ENCODE measurements at regions not wholly inside any gene's neighbourhood (a gene's known extent, or its start where the extent isn't known, plus 50 kb on each side); places are given as distances from the start of the nearest gene placed in this dataset.

DNA sequence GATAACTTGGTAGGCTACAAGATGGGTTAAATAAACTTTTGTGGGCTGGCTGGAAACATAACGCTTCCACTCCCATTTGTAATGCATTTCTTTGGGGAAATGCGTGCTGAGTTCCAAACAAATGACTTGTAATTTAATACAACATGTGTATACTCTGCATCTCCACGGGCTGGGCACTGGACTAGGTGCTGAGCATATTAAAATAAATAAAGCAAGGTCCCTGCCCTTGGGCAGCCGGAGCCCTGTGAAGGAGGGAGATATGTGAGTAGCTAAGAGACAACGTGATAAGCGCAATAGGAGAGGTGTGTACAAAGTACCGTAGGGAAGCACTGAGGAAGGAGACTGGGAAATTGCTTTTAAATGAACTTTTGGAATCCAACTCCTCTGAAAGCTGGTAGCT is 147.2 kb upstream of the RBPJ start:
- Histone ChIP-seq H3K4me2 (ENCODE audit: low read length) (peak overlapping the region; percentile 1), H3K9me3 (replicated peaks; ENCODE audit: low read length) (no peaks in the 10 kb centered on the region), H3K4me3 (ENCODE audit: low read length) (no peak overlapping the region), H3K4me1 (ENCODE audit: control insufficient read depth, insufficient read depth, low read length) (peaks cover 44% of the 10 kb centered on the region), H3K27me3 (ENCODE audit: control insufficient read depth, insufficient read depth, low read length) (no peaks in the 10 kb centered on the region), H3K9ac (ENCODE audit: low read depth, low read length) (no peak overlapping the region), H3K36me3 (ENCODE audit: insufficient read depth, low read length) (no peaks in the 10 kb centered on the region)

DNA sequence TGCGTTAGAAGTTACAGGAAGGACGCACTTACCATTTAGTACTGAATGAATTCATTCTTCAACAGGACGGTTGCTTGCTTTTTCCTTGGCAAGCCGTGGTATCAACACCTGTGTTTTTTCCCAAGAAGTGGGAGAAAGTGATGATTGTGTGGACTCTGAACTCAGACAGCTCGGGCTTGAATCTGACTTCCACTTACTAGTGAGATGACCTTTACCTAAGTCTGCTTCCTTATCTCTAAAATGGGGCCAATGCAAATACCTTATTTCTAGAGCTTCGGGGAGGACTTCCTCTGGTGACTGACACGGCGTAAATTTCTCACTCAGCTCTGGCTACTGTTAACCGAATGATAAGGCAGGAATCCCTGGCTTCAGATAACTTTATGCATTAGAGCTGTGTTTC is 146.8 kb upstream of the RBPJ start:
- H3K4me3 ChIP-seq (ENCODE audit: low read length): no peak overlapping the region
- peaks cover 44% of the 10 kb centered on the region for H3K4me1 ChIP-seq (ENCODE audit: control insufficient read depth, insufficient read depth, low read length)
- no peaks in the 10 kb centered on the region for H3K9me3 ChIP-seq (replicated peaks; ENCODE audit: low read length)
- no peak overlapping the region for H3K9ac ChIP-seq (ENCODE audit: low read depth, low read length)
- no peaks in the 10 kb centered on the region for H3K36me3 ChIP-seq (ENCODE audit: insufficient read depth, low read length)
- no peaks in the 10 kb centered on the region for H3K27me3 ChIP-seq (ENCODE audit: control insufficient read depth, insufficient read depth, low read length)
- peak overlapping the region; percentile 1 for H3K4me2 ChIP-seq (ENCODE audit: low read length)

DNA sequence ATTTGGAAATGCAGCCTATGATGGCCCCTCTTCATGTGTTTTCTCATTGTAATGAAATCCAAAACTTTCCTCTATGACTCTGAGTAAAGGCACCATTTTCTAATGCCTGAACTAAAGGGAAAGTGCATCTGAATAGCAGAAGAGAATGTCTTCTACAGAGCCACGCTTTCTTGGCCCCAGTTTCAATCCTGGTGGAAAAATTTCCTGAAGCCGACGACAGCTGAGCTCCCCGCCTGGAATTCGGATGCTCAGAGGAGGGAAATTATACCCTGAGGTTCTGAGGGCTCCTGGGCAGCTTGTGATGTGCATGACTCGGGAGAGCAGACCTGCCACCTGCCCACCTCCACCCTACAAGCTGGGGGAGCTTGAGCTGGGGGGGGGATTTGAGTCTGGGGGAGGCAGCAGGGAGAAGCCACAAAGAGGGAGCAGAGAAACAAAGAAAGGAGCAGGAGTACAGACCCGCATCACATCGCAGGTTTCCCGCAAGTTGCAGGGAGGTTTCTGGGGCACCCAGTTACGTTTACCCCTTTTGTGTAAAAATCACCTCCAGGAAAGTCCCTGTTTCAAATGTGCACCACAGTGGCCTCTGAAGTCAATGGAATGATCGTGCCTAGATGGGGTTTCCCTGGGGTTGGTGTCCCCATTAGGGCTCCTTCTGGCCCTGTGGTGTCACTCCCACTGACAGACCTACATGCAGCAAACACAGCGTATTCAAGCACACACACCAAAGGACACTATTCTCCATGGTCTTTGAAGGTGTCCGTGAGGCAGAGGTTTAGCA is 145.6 kb upstream of the RBPJ start:
- Histone ChIP-seq H3K9me3 (replicated peaks; ENCODE audit: low read length) (no peaks in the 10 kb centered on the region), H3K4me1 (ENCODE audit: control insufficient read depth, insufficient read depth, low read length) (peaks cover 44% of the 10 kb centered on the region), H3K4me3 (ENCODE audit: low read length) (no peak overlapping the region), H3K9ac (ENCODE audit: low read depth, low read length) (no peak overlapping the region), H3K27me3 (ENCODE audit: control insufficient read depth, insufficient read depth, low read length) (no peaks in the 10 kb centered on the region), H3K36me3 (ENCODE audit: insufficient read depth, low read length) (no peaks in the 10 kb centered on the region), H3K4me2 (ENCODE audit: low read length) (no peak overlapping the region)

DNA sequence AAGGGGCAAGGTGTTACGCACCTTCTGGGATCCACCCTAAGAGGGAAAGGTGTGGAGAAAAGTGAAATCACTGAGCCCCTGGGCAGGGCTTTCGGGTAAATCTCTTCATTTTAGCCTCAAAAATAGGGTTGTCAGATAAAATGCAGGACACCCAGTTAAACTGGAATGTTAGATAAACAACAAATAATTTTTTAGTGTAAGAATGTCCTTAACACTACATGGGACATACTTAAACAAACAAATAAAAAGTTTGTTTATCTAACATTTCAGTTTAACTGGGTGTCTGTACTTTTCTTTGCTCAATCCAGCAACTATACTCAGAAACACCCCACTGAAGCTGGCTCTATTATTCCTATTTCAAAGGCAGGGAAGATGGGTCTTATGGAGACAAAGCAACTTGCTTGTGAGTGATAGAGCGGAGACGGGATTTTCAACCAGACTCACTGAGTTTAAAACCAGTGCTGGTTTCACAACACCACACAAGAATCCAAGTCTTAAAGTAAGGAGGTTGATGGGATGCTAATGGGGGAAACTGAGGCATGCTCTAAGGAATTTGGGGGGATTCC is 144.8 kb upstream of the RBPJ start:
- H3K36me3 ChIP-seq (ENCODE audit: insufficient read depth, low read length): no peaks in the 10 kb centered on the region
- peaks cover 44% of the 10 kb centered on the region for H3K4me1 ChIP-seq (ENCODE audit: control insufficient read depth, insufficient read depth, low read length)
- no peak overlapping the region for H3K4me2 ChIP-seq (ENCODE audit: low read length)
- no peaks in the 10 kb centered on the region for H3K9me3 ChIP-seq (replicated peaks; ENCODE audit: low read length)
- no peaks in the 10 kb centered on the region for H3K27me3 ChIP-seq (ENCODE audit: control insufficient read depth, insufficient read depth, low read length)
- H3K4me3 ChIP-seq (ENCODE audit: low read length): no peak overlapping the region
- H3K9ac ChIP-seq (ENCODE audit: low read depth, low read length): peak overlapping the region; percentile 16

DNA sequence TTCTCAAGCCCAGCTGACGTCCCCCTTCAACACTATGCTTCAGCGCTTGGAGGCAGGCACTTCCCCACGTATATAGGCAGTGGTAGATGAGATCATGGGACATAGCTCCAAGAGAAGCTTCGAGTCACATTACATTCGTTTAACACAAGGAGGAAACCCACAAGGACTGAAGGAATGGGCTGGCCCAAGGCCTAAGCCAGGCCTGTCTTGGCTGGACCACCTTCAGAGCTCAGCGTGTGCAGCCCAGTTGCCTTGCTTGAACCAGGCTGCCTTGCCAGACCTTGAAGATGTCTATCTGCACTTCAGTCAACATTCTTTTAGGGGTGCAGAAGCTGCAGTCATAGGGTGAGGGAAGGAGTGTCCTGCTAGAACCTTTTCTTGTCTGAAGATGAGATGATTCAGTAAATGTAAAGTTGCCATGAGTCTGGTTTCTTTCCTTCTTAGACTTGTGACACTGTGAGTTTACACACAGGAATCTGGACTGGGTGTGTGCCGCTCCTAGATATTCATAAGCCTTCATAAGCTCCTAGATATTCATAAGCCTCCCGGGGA is 144.1 kb upstream of the RBPJ start:
- Histone ChIP-seq H3K9me3 (replicated peaks; ENCODE audit: low read length) (no peaks in the 10 kb centered on the region), H3K27me3 (ENCODE audit: control insufficient read depth, insufficient read depth, low read length) (no peaks in the 10 kb centered on the region), H3K9ac (ENCODE audit: low read depth, low read length) (peak overlapping the region; percentile 16), H3K4me3 (ENCODE audit: low read length) (no peak overlapping the region), H3K4me1 (ENCODE audit: control insufficient read depth, insufficient read depth, low read length) (peaks cover 44% of the 10 kb centered on the region), H3K36me3 (ENCODE audit: insufficient read depth, low read length) (no peaks in the 10 kb centered on the region), H3K4me2 (ENCODE audit: low read length) (peak overlapping the region; percentile 22)

DNA sequence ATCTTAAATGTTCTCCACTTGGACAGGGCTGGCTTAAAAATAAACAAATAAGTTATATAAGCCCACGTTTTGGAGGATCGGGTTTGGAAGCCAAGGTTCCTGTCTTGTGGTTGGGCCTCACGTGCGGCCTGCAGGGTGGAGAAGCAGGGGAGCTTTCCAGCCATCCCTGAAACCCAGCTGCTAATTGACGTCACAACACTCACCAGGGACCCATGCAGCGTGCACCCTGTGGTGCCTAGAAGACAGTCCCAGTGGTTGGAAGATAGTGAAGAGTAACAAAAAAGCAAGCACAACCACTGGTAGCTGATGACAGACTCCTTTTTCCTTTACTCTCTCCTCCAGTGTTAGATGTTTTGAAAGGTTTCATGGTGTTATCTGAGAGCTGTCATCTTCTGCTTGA is 142.0 kb upstream of the RBPJ start:
- H3K4me2 ChIP-seq (ENCODE audit: low read length): no peak overlapping the region
- no peaks in the 10 kb centered on the region for H3K36me3 ChIP-seq (ENCODE audit: insufficient read depth, low read length)
- H3K4me1 ChIP-seq (ENCODE audit: control insufficient read depth, insufficient read depth, low read length): peaks cover 34% of the 10 kb centered on the region
- no peaks in the 10 kb centered on the region for H3K9me3 ChIP-seq (replicated peaks; ENCODE audit: low read length)
- no peak overlapping the region for H3K4me3 ChIP-seq (ENCODE audit: low read length)
- no peaks in the 10 kb centered on the region for H3K27me3 ChIP-seq (ENCODE audit: control insufficient read depth, insufficient read depth, low read length)
- no peak overlapping the region for H3K9ac ChIP-seq (ENCODE audit: low read depth, low read length)

DNA sequence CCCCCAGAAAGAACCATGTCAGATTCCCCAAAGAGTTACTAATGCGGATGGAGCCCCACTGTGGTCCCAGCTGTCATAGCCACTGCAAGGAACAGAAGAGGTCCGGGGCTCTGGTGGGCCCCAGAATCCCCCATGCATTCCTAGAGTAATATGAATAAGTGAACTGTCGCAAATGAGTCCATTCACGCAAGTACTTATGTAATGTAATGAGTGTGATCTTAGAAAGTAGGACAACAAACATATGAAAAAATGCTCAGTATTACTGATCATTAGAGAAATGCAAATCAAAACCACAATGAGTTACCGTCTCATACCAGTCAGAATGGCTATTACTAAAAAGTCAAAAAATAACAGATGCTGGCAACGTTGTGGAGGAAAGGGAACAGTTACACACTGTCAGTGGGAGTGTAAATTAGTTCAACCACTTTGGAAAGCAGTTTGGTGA is 141.5 kb upstream of the RBPJ start:
- Histone ChIP-seq H3K36me3 (ENCODE audit: insufficient read depth, low read length) (no peaks in the 10 kb centered on the region), H3K9me3 (replicated peaks; ENCODE audit: low read length) (no peaks in the 10 kb centered on the region), H3K4me3 (ENCODE audit: low read length) (no peak overlapping the region), H3K9ac (ENCODE audit: low read depth, low read length) (no peak overlapping the region), H3K27me3 (ENCODE audit: control insufficient read depth, insufficient read depth, low read length) (no peaks in the 10 kb centered on the region), H3K4me2 (ENCODE audit: low read length) (no peak overlapping the region), H3K4me1 (ENCODE audit: control insufficient read depth, insufficient read depth, low read length) (peaks cover 31% of the 10 kb centered on the region)

DNA sequence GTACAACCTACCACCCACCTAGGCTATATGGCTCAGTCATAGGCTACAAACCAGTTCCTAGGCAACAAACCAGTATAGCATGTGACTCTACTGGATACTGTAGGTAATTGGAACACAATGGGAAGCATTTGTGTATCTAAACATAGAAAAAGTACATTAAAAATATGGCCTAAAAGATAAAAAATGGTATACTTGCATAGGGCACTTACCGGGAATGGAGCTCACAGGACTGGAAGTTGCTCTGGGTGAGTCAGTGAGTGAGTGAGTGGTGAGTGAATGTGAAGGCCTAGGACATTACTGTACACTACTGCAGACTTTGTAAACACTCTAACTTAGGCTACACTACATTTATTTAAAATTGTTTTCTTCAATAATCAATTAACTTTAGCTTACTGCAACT is 139.2 kb upstream of the RBPJ start:
- Histone ChIP-seq H3K36me3 (ENCODE audit: insufficient read depth, low read length) (no peaks in the 10 kb centered on the region), H3K4me1 (ENCODE audit: control insufficient read depth, insufficient read depth, low read length) (peaks cover 27% of the 10 kb centered on the region), H3K4me3 (ENCODE audit: low read length) (no peak overlapping the region), H3K4me2 (ENCODE audit: low read length) (no peak overlapping the region), H3K9ac (ENCODE audit: low read depth, low read length) (no peak overlapping the region), H3K27me3 (ENCODE audit: control insufficient read depth, insufficient read depth, low read length) (no peaks in the 10 kb centered on the region), H3K9me3 (replicated peaks; ENCODE audit: low read length) (no peaks in the 10 kb centered on the region)

DNA sequence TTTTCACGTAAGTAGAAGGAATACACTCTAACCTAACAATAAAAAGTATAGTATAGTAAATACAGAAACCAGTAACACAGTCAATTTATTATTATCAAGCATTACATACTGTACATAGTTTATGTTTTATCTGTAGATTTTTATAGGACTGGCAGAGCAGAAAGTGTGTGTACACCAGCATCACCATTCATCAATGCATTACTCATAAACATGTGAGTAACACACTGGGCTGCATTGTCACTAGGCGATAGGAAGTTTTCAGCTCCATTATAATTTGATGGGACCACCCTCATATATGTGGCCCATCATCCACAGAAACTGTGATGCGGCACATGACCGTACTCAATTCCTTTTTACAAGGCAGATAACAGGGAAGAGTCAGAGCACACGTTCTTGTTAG is 137.8 kb upstream of the RBPJ start:
- Histone ChIP-seq H3K36me3 (ENCODE audit: insufficient read depth, low read length) (no peaks in the 10 kb centered on the region), H3K4me3 (ENCODE audit: low read length) (no peak overlapping the region), H3K4me1 (ENCODE audit: control insufficient read depth, insufficient read depth, low read length) (peaks cover 20% of the 10 kb centered on the region), H3K9ac (ENCODE audit: low read depth, low read length) (no peak overlapping the region), H3K9me3 (replicated peaks; ENCODE audit: low read length) (no peaks in the 10 kb centered on the region), H3K27me3 (ENCODE audit: control insufficient read depth, insufficient read depth, low read length) (no peaks in the 10 kb centered on the region), H3K4me2 (ENCODE audit: low read length) (no peak overlapping the region)

DNA sequence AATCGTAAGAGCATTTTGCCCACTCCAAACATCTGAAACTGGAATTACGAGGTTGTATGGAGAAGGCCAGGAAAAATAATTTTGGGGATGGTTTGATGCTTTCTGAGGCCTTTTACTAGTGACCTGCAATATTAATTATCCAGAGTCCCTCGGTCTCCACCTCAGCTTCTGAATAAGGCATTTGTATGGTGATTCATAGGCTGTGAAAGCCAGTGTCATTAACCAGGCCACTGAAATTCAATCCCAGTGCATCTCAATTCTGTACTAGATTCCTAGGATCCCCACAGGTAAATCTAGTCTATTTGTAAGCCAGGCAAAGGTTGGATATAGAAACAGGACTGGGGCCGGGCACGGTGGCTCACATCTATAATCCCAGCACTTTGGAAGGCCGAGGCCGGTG is 135.4 kb upstream of the RBPJ start:
- no peaks in the 10 kb centered on the region for H3K9me3 ChIP-seq (replicated peaks; ENCODE audit: low read length)
- H3K9ac ChIP-seq (ENCODE audit: low read depth, low read length): no peak overlapping the region
- peaks cover 20% of the 10 kb centered on the region for H3K4me1 ChIP-seq (ENCODE audit: control insufficient read depth, insufficient read depth, low read length)
- no peak overlapping the region for H3K4me2 ChIP-seq (ENCODE audit: low read length)
- H3K36me3 ChIP-seq (ENCODE audit: insufficient read depth, low read length): no peaks in the 10 kb centered on the region
- H3K27me3 ChIP-seq (ENCODE audit: control insufficient read depth, insufficient read depth, low read length): no peaks in the 10 kb centered on the region
- no peak overlapping the region for H3K4me3 ChIP-seq (ENCODE audit: low read length)

DNA sequence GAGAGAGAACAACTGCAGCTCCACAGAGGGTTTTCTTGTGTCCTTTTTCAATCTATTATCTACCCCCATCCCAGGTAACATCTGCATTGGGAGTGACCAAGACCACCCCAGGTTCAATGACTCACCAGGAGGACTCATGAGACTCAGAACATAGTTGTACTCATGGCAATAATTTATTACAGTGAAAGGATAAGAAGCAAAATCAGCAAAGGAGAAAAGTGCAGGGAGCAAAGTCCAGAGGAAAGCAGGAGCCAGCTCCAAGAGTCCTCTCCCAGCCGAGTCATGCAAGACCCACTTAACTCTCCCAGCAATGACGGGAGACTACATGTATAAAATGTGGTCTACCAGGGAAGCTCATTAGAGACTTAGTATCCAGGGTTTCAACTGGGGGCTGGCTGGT is 129.5 kb upstream of the RBPJ start:
- Histone ChIP-seq H3K9me3 (replicated peaks; ENCODE audit: low read length) (no peaks in the 10 kb centered on the region), H3K4me2 (ENCODE audit: low read length) (no peak overlapping the region), H3K27me3 (ENCODE audit: control insufficient read depth, insufficient read depth, low read length) (no peaks in the 10 kb centered on the region), H3K4me1 (ENCODE audit: control insufficient read depth, insufficient read depth, low read length) (peaks cover 7% of the 10 kb centered on the region), H3K9ac (ENCODE audit: low read depth, low read length) (no peak overlapping the region), H3K4me3 (ENCODE audit: low read length) (no peak overlapping the region), H3K36me3 (ENCODE audit: insufficient read depth, low read length) (no peaks in the 10 kb centered on the region)

All from skeletal muscle satellite cell (primary cell).